Activated naive CD8-positive, alpha-beta T cell treated with anti-CD3 and anti-CD28 coated beads, Interleukin-2, amount 50 U/mL, for 24 hours (primary cell): ENCODE measurements at regions not wholly inside any gene's neighbourhood (a gene's known extent, or its start where the extent isn't known, plus 50 kb on each side); places are given as distances from the start of the nearest gene placed in this dataset.

Experiments used
- ATAC-seq: fragments of 150-1000 bp; cut with Tn5 transposase; one replicate; pipeline ENCODE4 v1.10.0; 2021
- DNase-seq: peaks from one replicate; pipeline ENCODE4 v3.0.0; 2021
- H3K27ac Mint-ChIP-seq: one replicate; pipeline ENCODE4 v1.8.0; 2021; ENCODE audit warnings: mild to moderate bottlenecking, mixed read lengths
- H3K27me3 Mint-ChIP-seq: one replicate; pipeline ENCODE4 v1.8.0; 2021; ENCODE audit warnings: mixed read lengths
- H3K36me3 Mint-ChIP-seq: one replicate; pipeline ENCODE4 v1.8.0; 2021; ENCODE audit warnings: low read depth, mixed read lengths
- H3K4me1 Mint-ChIP-seq: one replicate; pipeline ENCODE4 v1.8.0; 2021; ENCODE audit warnings: mixed read lengths
- H3K4me3 Mint-ChIP-seq: one replicate; pipeline ENCODE4 v1.8.0; 2021; ENCODE audit warnings: mild to moderate bottlenecking, moderate library complexity, mixed read lengths
- H3K9me3 Mint-ChIP-seq: one replicate; pipeline ENCODE4 v1.8.0; 2021; ENCODE audit warnings: mixed read lengths

GRCh38 chr1:98426092-98426491, 235.4 kb upstream of the SNX7 start:
- DNase-seq, result no peak
- Mint-ChIP-seq H3K36me3 (no peaks in the 10 kb centered on the region), H3K9me3 (no peaks in the 10 kb centered on the region), H3K4me3 (no peak overlapping the region), H3K27ac (no peak overlapping the region), H3K27me3 (no peaks in the 10 kb centered on the region), H3K4me1 (no peaks in the 10 kb centered on the region)
- ATAC-seq, result no peak

- H3K27me3 Mint-ChIP-seq, result no peaks in the 10 kb centered on the region
- ATAC-seq, result no peak
- H3K27ac Mint-ChIP-seq, result no peak overlapping the region
- no peaks in the 10 kb centered on the region for H3K4me1 Mint-ChIP-seq
- no peaks in the 10 kb centered on the region for H3K36me3 Mint-ChIP-seq
- no peak for DNase-seq
- H3K4me3 Mint-ChIP-seq, result no peak overlapping the region
- no peaks in the 10 kb centered on the region for H3K9me3 Mint-ChIP-seq
Measured at GRCh38 chr1:98422816-98423215, 238.7 kb upstream of the SNX7 start.

- H3K27ac Mint-ChIP-seq, result no peak overlapping the region
- H3K36me3 Mint-ChIP-seq, result no peaks in the 10 kb centered on the region
- no peaks in the 10 kb centered on the region for H3K27me3 Mint-ChIP-seq
- H3K9me3 Mint-ChIP-seq, result no peaks in the 10 kb centered on the region
- no peak for ATAC-seq
- no peaks in the 10 kb centered on the region for H3K4me1 Mint-ChIP-seq
- no peak for DNase-seq
- H3K4me3 Mint-ChIP-seq, result no peak overlapping the region
Measured at GRCh38 chr1:98421085-98421435, 240.5 kb upstream of the SNX7 start.

GRCh38 chr1:98420376-98421084, 241.0 kb upstream of the SNX7 start:
- no peaks in the 10 kb centered on the region for H3K36me3 Mint-ChIP-seq
- no peak for DNase-seq
- no peak for ATAC-seq

GRCh38 chr1:98417820-98418219, 243.7 kb upstream of the SNX7 start:
- Mint-ChIP-seq H3K36me3 (no peaks in the 10 kb centered on the region), H3K27ac (no peak overlapping the region), H3K9me3 (peaks cover 6% of the 10 kb centered on the region), H3K4me1 (no peaks in the 10 kb centered on the region), H3K4me3 (no peak overlapping the region), H3K27me3 (no peaks in the 10 kb centered on the region)
- ATAC-seq, result no peak
- DNase-seq, result no peak

More at GRCh38 chr1:98420376-98421084, 241.0 kb upstream of the SNX7 start:
- no peaks in the 10 kb centered on the region for H3K27me3 Mint-ChIP-seq
- no peak overlapping the region for H3K4me3 Mint-ChIP-seq
- no peak overlapping the region for H3K27ac Mint-ChIP-seq
- no peaks in the 10 kb centered on the region for H3K4me1 Mint-ChIP-seq
- H3K9me3 Mint-ChIP-seq, result peaks cover 2% of the 10 kb centered on the region

GRCh38 chr1:98410082-98410481, 251.4 kb upstream of the SNX7 start:
- H3K4me1 Mint-ChIP-seq, result peaks cover 3% of the 10 kb centered on the region
- H3K27me3 Mint-ChIP-seq, result no peaks in the 10 kb centered on the region
- no peak overlapping the region for H3K4me3 Mint-ChIP-seq
- DNase-seq (no peak), ATAC-seq (no peak)
- no peaks in the 10 kb centered on the region for H3K36me3 Mint-ChIP-seq
- no peaks in the 10 kb centered on the region for H3K9me3 Mint-ChIP-seq
- no peak overlapping the region for H3K27ac Mint-ChIP-seq

GRCh38 chr1:98406352-98407088, 255.0 kb upstream of the SNX7 start:
- H3K27me3 Mint-ChIP-seq, result no peaks in the 10 kb centered on the region
- H3K27ac Mint-ChIP-seq, result no peak overlapping the region

GRCh38 chr1:98405581-98406074, 255.9 kb upstream of the SNX7 start:
- H3K9me3 Mint-ChIP-seq, result no peaks in the 10 kb centered on the region
- H3K27ac Mint-ChIP-seq, result no peak overlapping the region
- H3K4me1 Mint-ChIP-seq, result peaks cover 10% of the 10 kb centered on the region
- no peaks in the 10 kb centered on the region for H3K36me3 Mint-ChIP-seq
- no peaks in the 10 kb centered on the region for H3K27me3 Mint-ChIP-seq
- no peak for ATAC-seq
- no peak for DNase-seq
- H3K4me3 Mint-ChIP-seq, result no peak overlapping the region

More at GRCh38 chr1:98406352-98407088, 255.0 kb upstream of the SNX7 start:
- ATAC-seq (no peak), DNase-seq (no peak)
- Mint-ChIP-seq H3K4me3 (no peak overlapping the region), H3K4me1 (peaks cover 10% of the 10 kb centered on the region), H3K36me3 (no peaks in the 10 kb centered on the region), H3K9me3 (no peaks in the 10 kb centered on the region)

GRCh38 chr1:98404866-98405265, 256.7 kb upstream of the SNX7 start:
- peaks cover 10% of the 10 kb centered on the region for H3K4me1 Mint-ChIP-seq
- DNase-seq (no peak), ATAC-seq (no peak)
- H3K4me3 Mint-ChIP-seq, result no peak overlapping the region
- no peaks in the 10 kb centered on the region for H3K36me3 Mint-ChIP-seq
- no peaks in the 10 kb centered on the region for H3K27me3 Mint-ChIP-seq
- no peaks in the 10 kb centered on the region for H3K9me3 Mint-ChIP-seq
- no peak overlapping the region for H3K27ac Mint-ChIP-seq

- H3K9me3 Mint-ChIP-seq, result no peaks in the 10 kb centered on the region
- no peak overlapping the region for H3K4me3 Mint-ChIP-seq
- DNase-seq, result no peak
Measured at GRCh38 chr1:98403963-98404480, 257.5 kb upstream of the SNX7 start.

GRCh38 chr1:98402860-98403259, 258.7 kb upstream of the SNX7 start:
- H3K4me3 Mint-ChIP-seq, result no peak overlapping the region
- H3K27ac Mint-ChIP-seq, result no peak overlapping the region
- ATAC-seq (no peak), DNase-seq (no peak)
- peaks cover 13% of the 10 kb centered on the region for H3K4me1 Mint-ChIP-seq
- no peaks in the 10 kb centered on the region for H3K36me3 Mint-ChIP-seq
- no peaks in the 10 kb centered on the region for H3K27me3 Mint-ChIP-seq
- no peaks in the 10 kb centered on the region for H3K9me3 Mint-ChIP-seq

More at GRCh38 chr1:98403963-98404480, 257.5 kb upstream of the SNX7 start:
- no peaks in the 10 kb centered on the region for H3K27me3 Mint-ChIP-seq
- no peak overlapping the region for H3K27ac Mint-ChIP-seq
- peaks cover 10% of the 10 kb centered on the region for H3K4me1 Mint-ChIP-seq
- no peak for ATAC-seq
- no peaks in the 10 kb centered on the region for H3K36me3 Mint-ChIP-seq

- H3K4me3 Mint-ChIP-seq, result no peak overlapping the region
- no peaks in the 10 kb centered on the region for H3K36me3 Mint-ChIP-seq
- H3K27ac Mint-ChIP-seq, result no peak overlapping the region
- H3K9me3 Mint-ChIP-seq, result no peaks in the 10 kb centered on the region
- ATAC-seq (no peak), DNase-seq (no peak)
- peaks cover 10% of the 10 kb centered on the region for H3K4me1 Mint-ChIP-seq
- no peaks in the 10 kb centered on the region for H3K27me3 Mint-ChIP-seq
Measured at GRCh38 chr1:98400446-98400845, 261.1 kb upstream of the SNX7 start.

GRCh38 chr1:98399218-98399617, 262.3 kb upstream of the SNX7 start:
- Mint-ChIP-seq H3K4me1 (peaks cover 10% of the 10 kb centered on the region), H3K27ac (no peak overlapping the region), H3K27me3 (no peaks in the 10 kb centered on the region), H3K4me3 (no peak overlapping the region), H3K9me3 (no peaks in the 10 kb centered on the region), H3K36me3 (no peaks in the 10 kb centered on the region)
- no peak for DNase-seq
- ATAC-seq, result no peak

GRCh38 chr1:98398649-98399048, 262.9 kb upstream of the SNX7 start:
- Mint-ChIP-seq H3K27me3 (no peaks in the 10 kb centered on the region), H3K36me3 (no peaks in the 10 kb centered on the region), H3K9me3 (no peaks in the 10 kb centered on the region), H3K4me3 (no peak overlapping the region), H3K27ac (no peak overlapping the region), H3K4me1 (peaks cover 10% of the 10 kb centered on the region)
- no peak for DNase-seq
- no peak for ATAC-seq

- DNase-seq (no peak), ATAC-seq (no peak)
- no peaks in the 10 kb centered on the region for H3K9me3 Mint-ChIP-seq
- no peak overlapping the region for H3K27ac Mint-ChIP-seq
- no peak overlapping the region for H3K4me3 Mint-ChIP-seq
- H3K27me3 Mint-ChIP-seq, result no peaks in the 10 kb centered on the region
- H3K36me3 Mint-ChIP-seq, result no peaks in the 10 kb centered on the region
- peaks cover 10% of the 10 kb centered on the region for H3K4me1 Mint-ChIP-seq
Measured at GRCh38 chr1:98398092-98398491, 263.4 kb upstream of the SNX7 start.
